ENCODE measurements at regions not wholly inside any gene's neighbourhood (a gene's known extent, or its start where the extent isn't known, plus 50 kb on each side); places are given as distances from the start of the nearest gene placed in this dataset.
"Not testable (repeated sequence)": the region's sequence is repeated elsewhere in the genome, so short reads cannot be mapped to it uniquely, and the experiment has no call there.

DNA sequence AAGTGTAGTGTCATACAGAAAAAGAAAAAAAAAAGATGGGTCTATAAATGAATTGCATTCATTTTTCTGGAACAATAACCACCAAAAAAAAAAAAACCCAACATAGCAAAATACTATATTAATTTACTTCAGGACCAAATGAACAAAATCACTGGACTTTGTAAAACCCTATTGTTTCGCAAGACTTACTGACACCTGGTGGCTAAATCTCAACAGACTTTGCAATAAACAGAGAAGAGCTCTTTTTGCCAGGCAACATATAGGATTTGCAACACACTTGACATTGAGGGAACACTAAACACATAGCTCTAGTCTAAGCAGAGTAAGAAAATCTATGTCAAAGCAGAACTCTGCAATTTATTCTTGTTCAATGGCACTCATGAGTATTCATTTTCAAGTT, 990.2 kb downstream of the STPG2 start:
- DNase-seq (ENCODE audit: low read depth, low spot score), result no peak

DNA sequence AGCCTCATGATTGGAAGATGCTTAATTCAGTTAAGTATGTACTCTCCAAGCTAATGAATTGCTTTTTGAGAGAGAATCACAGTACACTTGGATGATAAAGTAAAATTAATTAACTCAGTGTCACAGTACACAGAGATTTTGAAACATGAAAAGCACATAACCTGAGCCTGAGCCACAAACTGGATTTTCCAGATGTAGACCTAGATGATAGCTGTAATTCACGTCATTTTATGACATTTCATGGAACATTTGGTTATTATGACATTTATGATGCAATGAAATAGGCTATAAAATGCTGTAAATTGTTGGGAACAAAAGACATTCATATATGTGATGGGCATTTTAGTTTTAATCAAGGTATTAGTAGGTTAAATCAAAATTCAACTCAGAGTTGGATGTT, 983.7 kb downstream of the STPG2 start:
- DNase-seq (ENCODE audit: low read depth, low spot score), result no peak

DNA sequence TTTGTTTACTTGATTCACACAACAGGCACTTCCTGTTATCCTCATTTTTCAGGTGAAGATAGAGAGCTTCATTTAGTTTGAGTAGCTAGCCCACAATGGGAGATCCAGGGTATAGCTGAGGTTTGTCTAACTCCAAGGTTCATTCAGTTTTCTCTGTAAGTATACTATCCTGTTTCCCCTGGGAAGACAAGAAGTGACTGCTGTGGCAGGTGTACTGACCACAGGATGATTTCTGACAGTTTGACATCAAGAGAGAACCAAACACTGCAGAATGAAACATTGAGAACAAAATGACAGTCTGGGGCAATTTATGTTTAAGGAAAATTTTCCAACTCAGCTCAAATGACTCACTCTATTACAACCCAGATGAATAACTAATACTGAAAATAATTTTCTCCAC, 958.0 kb downstream of the STPG2 start:
- DNase-seq (ENCODE audit: low read depth, low spot score), result no peak

DNA sequence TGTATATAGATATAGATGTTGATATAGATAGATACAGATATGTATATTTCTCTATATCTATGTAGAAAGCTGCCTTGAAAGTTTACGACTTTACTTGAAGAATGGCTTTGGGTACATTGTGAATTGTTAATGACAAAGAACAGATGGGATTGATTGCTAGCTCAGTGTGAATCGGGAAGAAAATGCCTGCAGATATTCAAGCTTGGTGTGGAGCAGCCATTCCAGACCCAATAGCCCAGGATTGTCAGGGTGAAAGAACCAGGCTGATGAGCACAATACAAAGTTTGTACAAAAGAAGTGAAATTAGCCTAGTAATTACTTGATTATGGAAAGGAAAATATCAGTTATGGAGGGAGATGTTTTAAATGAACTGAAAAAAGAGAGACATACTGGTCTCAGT, 946.2 kb downstream of the STPG2 start:
- no peak for DNase-seq (ENCODE audit: low read depth, low spot score)

DNA sequence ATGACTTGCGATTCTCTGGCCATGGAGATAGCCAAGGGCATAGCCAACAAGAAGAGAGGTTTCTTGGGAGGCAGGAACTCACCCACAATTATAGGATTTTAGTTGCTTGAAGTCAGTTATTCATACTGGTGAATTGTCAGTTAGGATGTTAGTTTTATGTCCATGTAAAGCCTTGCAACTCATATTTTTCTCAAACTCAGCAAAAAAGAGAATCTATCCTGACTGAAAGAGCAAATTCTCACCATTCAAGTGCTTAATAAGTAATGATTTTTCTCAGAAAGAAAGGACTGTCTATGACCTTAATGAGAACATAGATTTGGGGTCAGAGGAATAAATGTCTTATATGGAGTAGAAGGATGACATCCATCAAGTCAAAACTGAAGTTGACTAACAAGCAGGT, 934.5 kb downstream of the STPG2 start:
- no peak for DNase-seq (ENCODE audit: low read depth, low spot score)

DNA sequence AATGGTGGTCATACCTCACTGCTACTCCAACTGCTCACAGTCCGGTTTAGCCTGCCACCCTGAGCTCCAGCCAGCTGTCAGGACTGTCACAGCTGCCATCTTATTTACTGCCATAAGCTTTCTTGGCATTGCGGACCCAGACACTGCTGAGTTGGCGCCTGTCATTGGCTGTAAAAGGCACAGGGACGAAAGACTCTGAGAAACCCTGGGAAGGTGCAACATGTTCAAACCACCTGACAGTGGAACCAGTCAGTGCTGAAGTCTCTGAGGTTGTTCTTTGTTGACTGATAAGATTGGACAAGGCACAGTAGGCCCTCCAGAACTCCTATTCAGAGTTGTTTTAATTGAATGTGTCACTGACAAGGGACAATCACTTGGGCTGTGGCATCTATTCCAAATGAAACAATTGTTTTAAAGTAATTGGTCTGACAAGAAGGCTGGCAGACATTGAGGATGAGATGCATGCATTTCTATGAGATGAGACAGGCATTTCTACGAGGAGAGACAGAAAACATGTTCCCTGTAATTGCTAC, 927.8 kb downstream of the STPG2 start:
- no peak for DNase-seq (ENCODE audit: low read depth, low spot score)

DNA sequence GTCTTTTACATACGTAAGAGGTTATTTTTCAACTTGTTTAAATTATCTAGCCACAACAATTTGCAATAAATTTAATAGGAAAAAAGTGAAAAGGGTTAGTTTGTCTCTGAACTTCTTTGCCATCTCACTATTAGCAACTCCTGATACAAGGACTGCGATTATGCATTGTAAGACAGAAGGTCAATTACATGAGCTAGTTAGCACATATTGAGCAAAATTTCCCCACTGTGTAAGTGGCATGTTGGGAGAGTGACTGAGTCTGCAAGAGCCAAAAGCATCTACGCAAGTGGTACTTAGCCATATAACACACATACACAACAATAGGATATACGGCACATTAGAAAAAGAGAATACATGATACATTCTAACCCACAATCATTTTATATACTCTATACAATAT, 927.2 kb downstream of the STPG2 start:
- DNase-seq (ENCODE audit: low read depth, low spot score), result no peak

DNA sequence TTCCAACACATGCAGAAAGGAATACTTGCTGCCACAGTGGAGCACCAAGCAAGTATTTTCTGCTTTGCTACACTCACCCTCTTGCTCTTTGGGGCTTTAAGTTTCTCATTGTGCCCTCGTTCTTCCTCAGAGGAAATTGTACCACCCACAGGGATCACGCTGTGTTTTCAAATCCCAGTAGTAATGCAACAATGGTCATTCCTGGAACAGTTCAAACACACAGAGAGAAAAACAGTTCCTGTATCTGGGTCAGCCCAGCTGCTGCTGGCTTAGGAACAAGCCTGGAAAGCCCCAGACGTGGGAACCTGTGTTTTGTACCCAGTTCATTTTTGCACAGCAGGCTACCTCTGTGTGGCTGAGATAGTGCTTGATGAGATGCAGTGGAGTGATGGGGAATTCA, 907.8 kb downstream of the STPG2 start:
- no peak for DNase-seq (ENCODE audit: low read depth, low spot score)

DNA sequence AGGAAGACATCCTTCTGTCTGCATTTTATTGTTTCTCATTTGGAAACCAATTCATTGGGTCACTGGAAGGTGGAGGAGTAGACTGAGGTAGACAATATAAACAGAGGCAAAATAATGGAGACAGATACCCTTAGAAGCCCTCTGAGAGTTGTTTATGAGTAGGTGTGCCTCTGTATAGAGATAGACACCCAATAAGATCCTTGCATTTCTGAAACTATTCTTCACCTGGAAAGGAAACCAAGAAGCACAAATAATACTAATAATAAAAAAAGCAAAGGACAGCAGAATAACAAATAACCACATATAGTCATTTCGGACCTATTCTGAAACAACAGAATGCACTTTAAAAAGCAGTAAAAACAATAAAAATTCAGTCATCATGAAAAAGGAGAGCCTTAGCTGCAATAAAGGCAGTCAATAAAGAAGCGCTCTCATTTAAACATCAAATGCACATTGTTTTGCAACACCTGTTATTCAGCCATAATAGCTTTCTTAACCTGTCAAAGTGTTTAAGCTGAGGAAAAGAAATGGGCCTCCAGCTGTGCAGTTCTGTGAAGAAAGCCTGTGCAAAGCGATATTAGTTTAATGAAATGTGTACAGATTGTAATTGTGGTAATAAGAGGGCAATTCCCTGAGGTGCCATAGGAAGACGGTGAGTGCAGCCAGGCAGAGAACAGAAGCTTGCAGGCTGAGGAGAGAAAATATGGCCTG, 904.2 kb downstream of the STPG2 start:
- DNase-seq (ENCODE audit: low read depth, low spot score), result no peak

DNA sequence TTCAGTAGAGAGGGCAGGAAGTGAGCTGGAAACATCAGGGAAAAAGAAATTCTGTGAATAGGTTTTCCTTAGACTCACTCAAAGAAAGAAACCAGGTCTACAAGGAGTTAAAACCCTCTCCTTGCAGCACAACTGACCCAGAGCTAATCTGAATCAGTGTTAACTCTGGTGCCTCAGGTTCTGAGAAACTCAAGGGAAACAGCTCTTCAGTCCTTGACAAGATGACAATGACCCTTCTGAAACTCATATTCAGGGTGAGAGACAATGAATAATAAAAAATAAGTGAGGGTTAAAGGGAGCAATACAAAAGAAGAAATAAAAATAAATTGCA, 903.6 kb downstream of the STPG2 start:
- no peak for DNase-seq (ENCODE audit: low read depth, low spot score)

DNA sequence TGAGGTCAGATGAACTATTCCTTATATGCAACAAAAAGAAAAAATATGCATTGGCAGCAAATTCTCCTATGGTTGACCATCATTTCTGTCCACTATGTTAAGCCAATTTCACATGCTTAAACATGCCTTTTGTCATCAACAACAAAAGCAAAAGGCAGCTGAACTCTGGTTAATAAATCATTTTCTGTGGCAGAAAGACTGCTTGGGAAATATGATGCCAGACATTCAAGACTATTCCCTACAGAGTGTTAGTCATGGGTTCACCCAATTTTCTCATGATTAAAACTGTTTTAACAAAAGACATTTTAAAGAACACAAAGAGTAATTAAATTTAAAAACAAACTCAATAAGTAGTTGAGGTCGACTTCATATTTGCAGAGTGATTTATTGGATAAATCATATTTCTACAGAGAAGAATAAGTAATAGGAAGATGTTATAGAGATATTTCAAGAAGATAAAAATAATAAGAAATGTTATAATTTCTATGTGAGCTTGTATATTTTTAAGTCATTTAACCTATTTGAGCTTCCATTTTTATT, 890.6 kb downstream of the STPG2 start:
- no peak for DNase-seq (ENCODE audit: low read depth, low spot score)

DNA sequence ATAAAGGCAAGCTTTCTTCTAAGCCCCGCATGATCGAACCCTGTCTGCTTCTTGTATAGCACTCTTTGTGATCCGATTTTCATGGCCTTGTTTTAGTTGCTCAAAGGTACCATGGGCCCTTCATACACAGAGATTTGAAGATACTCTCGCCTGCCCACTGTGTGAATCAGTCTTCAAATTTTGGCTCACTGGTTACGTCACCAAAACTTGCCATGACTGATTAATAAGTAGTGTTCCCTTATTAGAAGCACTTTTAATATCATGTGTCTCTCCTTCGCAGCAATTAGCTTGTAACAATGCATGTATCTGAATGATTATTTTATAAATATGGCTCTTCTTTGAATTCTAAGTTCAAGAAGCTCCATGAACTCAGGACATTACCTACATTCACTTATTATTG, 880.5 kb downstream of the STPG2 start:
- DNase-seq (ENCODE audit: low read depth, low spot score), result no peak

DNA sequence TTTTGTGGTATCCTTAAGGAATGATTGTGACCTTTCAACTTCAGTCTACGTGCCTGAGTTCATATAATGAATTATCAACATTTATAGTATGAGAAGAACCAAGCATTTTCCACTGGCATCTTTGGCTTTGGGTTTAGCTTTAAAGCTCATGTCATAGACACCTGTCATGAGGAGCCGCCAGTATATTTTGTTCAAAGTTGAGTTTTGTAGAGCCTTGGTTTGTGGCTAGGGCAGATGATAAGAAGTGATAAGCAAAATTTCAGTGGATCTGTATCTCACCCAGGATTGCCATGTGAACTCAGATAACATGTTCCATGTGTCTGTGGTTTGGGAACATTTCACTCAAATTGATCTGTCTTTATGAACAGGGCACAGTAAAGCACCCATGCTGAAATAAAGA, 873.2 kb downstream of the STPG2 start:
- DNase-seq (ENCODE audit: low read depth, low spot score), result no peak

DNA sequence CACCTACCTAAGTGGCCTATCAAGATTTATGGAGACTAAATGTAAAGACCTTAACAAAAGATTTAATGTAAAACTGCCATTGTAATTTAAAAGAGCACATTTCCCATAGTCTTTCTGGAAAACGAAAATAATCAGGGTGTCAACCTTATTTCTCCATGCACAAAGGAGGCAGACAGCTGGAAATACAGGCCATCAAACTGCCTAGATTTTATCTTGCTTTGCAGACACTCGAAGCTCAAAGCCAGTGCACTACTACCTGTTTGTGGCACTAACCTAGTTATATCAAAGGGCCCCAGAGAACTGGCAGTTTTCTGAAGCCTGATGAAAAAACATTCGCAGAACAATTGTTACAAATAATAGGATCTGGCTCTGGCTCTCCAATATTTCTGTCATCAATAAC, 863.9 kb downstream of the STPG2 start:
- DNase-seq (ENCODE audit: low read depth, low spot score), result no peak

DNA sequence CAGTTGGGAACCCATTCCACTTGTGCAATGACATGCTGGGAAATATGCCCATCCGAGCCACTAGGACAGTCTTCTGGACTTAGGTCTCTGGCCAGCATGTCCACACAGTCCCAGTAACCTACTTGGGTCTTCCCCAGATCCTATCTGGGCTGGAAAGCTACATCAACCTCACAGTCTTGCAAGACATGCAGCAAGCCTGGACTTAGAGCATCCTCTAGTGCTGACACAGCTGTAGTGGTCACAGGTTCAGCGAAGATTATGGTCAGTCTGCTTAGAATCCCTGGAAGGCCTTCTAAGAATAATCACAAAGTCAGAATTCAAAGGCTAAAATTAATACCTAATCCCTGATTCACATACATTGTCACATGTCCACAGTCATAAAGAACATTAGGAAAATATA, 842.7 kb downstream of the STPG2 start:
- DNase-seq (ENCODE audit: low read depth, low spot score), result no peak

DNA sequence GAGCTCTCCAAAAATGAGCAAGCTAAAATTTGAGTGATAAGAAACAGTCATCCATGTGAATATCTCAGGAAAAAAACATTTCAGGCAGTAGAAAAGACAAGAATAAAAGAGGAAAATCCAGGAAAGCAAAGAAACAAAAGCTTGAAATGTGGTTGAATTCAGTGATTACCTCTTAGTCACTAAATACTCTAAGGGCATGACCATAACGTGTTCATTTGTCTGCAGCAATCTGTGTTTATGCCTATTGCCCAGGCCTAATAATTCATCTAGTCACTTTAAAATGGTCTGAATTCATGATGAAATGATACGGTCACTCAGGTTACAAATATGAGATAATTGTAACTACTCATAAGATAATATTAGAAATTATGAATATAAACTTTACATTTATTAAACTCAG, 837.9 kb downstream of the STPG2 start:
- no peak for DNase-seq (ENCODE audit: low read depth, low spot score)

DNA sequence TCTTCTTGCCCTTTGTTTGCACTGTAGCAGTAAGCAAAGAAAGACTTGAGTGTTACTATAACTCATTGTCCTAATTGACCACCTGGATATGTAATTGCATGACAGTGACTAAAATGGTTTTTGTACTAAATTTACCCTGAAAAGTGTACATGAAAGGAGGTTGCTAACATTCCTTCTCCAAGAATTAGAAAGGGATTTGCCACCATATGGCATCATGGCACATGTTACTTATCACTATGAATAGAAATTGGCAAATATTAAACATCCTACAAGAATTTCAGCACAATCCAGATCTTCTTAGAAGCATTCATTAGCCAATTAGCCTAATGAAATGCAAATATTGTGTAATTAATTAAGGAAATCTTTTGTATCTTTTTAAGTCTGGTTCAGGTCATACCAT, 834.2 kb downstream of the STPG2 start:
- no peak for DNase-seq (ENCODE audit: low read depth, low spot score)

DNA sequence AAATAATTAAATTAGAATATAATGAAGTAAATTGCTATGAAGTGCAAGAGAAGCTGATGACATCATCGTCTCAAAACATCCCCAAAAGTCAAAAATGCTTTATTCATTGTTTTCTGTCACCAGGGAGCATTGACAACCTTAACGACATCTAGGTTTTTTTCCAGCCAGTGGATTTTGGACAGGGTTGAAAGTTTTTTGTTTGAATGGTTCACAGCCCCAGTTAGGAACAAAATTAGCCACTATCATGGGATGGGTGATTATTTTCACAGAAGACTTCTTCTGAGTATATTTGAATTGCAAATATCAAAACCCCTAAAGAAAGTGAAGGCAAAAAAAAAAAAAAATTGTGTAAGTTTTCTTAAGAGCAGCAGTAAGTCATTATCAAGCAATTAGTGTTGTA, 826.1 kb downstream of the STPG2 start:
- no peak for DNase-seq (ENCODE audit: low read depth, low spot score)

DNA sequence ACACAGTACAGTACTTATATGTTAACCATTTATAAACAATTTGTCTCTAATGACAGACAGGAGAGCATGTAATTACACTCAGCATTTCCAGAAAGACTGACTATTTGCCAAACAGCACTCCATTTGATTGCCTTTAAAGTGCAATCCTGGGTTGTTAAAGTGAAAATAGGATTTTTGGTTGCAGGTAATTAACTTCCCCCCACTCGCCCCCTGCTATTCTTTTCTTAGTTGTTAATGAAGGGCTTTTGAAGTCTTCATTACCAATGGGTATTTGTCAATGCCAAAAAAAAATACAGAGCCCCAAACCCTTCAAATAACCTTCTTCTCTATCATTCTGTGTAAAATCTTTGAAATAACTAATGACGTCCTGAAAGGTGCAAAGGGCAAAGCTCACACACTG, 825.6 kb downstream of the STPG2 start:
- DNase-seq (ENCODE audit: low read depth, low spot score), result no peak

DNA sequence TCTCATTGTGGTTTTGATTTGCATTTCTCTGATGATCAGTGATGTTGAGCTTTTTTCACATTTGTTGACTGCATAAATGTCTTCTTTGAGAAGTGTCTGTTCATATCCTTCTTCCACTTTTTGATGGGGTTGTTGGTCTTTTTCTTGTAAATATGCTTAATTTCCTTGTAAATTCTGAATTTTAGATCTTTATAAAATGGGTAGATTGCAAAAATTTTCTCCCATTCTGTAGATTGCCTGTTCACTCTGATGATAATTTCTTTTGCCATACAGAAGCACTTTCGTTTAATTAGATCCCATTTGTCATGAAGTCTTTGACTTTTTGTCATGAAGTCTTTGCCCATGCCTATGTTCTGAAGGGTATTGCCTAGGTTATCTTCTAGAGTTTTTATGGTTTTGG, 817.5 kb downstream of the STPG2 start:
- not testable (repeated sequence) for DNase-seq (ENCODE audit: low read depth, low spot score)

DNA sequence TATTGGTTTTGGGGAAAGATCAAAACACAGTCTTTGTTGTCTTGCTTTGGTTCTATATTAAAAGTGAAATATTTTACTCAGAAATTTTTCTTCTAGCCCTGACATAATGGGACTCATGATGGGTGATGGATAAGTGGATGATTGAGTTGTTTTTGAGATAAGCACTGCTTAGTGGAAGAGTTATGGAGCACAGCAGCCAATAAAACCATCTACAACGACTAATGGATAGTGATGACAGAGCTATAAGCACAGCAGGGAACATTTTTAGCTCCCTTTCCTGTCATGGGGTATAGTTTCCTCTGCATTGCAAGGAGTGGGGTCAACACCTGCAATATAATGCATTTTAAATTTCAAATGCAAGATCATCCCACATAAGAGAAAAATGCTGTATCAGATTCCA, 812.4 kb downstream of the STPG2 start:
- no peak for DNase-seq (ENCODE audit: low read depth, low spot score)

DNA sequence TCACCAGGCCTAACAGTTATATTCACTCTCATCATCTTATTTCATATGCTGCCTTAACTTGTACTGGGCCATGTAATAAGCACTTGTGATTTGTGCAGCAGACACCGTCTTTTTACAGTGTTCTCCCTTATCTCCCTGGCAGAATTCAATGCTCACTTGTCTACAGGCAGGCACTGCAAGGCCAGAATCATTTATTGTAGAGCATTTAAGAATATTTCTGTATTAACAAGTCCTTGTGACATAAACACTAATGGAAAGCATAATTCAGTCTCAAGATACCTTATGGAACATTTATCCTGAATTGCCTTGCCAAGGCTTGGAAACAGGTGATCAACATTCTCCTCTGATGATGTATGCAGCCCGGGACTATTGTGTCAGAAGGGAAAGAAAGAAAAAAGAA, 808.9 kb downstream of the STPG2 start:
- no peak for DNase-seq (ENCODE audit: low read depth, low spot score)

DNA sequence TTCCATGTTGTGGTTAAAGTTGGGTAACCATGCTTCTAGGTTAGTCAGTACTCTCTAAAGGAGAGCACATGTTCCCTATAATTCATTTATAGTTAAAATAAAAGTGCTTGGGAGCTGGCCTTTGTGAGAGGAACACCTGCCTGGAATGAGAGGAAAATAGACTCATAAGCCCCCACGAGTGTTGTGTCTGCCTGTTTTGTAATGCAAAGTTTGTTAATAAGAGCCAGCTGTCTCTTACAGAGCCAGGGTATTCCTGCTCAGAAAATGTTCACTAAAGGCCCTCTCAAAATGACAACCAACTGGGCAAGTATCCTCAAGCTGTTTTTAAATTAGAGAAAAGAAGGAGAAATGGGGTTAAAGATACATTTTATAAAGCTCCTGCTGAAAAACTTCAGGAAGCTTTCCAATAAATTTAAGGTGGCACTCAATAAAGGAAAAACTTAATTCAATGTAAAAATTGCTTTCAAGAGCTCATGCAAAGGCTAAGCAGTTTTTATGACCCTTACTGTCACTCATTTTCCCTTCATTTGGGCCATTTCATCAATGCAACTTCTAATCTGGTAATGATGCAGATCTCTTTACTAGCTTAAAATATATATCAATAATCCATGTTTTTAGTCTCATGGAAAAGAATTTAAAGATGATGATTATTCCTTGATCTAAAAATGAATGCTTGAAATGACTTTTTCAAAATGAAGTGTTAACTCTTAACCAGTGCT, 793.6 kb downstream of the STPG2 start:
- DNase-seq (ENCODE audit: low read depth, low spot score), result no peak
